NCI-H2107 treated with DMSO at 0.1 percent for 48 hours (cell line): ENCODE measurements at regions not wholly inside any gene's neighbourhood (a gene's known extent, or its start where the extent isn't known, plus 50 kb on each side); places are given as distances from the start of the nearest gene placed in this dataset.

Experiments used
- DNase-seq: peaks from one replicate; lab custom pipeline; 2025; ENCODE audit not compliant: unreplicated experiment; lab: John Stamatoyannopoulos, UW

- DNase-seq, result no peak
These were observed 154.3 kb upstream of the PCBD1 start for GRCh38 chr10:71042699-71043098.

GRCh38 chr10:71043858-71044257 lies 155.5 kb upstream of the PCBD1 start:
- no peak for DNase-seq

- no peak for DNase-seq
These were observed 156.4 kb upstream of the PCBD1 start for GRCh38 chr10:71044720-71045119.

- DNase-seq, result no peak
These were observed 156.9 kb upstream of the PCBD1 start for GRCh38 chr10:71045204-71045809.

GRCh38 chr10:71045936-71046335 lies 157.6 kb upstream of the PCBD1 start:
- no peak for DNase-seq

- DNase-seq, result no peak
These were observed 158.4 kb upstream of the PCBD1 start for GRCh38 chr10:71046747-71047146.

- DNase-seq, result no peak
These were observed 160.7 kb upstream of the PCBD1 start for GRCh38 chr10:71048971-71049615.

- no peak for DNase-seq
These were observed 161.6 kb upstream of the PCBD1 start for GRCh38 chr10:71049994-71050393.

GRCh38 chr10:71052076-71052660 lies 160.2 kb upstream of the UNC5B start:
- no peak for DNase-seq

- DNase-seq, result no peak
These were observed 159.7 kb upstream of the UNC5B start for GRCh38 chr10:71052708-71053107.

- no peak for DNase-seq
These were observed 159.0 kb upstream of the UNC5B start for GRCh38 chr10:71053169-71053895.

GRCh38 chr10:71058308-71058707 lies 154.1 kb upstream of the UNC5B start:
- DNase-seq, result no peak

- no peak for DNase-seq
These were observed 153.1 kb upstream of the UNC5B start for GRCh38 chr10:71059054-71059818.

- DNase-seq, result no peak
These were observed 152.4 kb upstream of the UNC5B start for GRCh38 chr10:71059943-71060342.

GRCh38 chr10:71060476-71061426 lies 151.6 kb upstream of the UNC5B start:
- DNase-seq, result no peak

- DNase-seq, result no peak
These were observed 150.9 kb upstream of the UNC5B start for GRCh38 chr10:71061472-71061871.

- no peak for DNase-seq
These were observed 150.2 kb upstream of the UNC5B start for GRCh38 chr10:71062156-71062555.

GRCh38 chr10:71063401-71063800 lies 149.0 kb upstream of the UNC5B start:
- no peak for DNase-seq

GRCh38 chr10:71064413-71065118 lies 147.8 kb upstream of the UNC5B start:
- no peak for DNase-seq

GRCh38 chr10:71065659-71066058 lies 146.7 kb upstream of the UNC5B start:
- DNase-seq, result no peak
